ENCODE measurements at regions not wholly inside any gene's neighbourhood (a gene's known extent, or its start where the extent isn't known, plus 50 kb on each side); places are given as distances from the start of the nearest gene placed in this dataset.

DNA sequence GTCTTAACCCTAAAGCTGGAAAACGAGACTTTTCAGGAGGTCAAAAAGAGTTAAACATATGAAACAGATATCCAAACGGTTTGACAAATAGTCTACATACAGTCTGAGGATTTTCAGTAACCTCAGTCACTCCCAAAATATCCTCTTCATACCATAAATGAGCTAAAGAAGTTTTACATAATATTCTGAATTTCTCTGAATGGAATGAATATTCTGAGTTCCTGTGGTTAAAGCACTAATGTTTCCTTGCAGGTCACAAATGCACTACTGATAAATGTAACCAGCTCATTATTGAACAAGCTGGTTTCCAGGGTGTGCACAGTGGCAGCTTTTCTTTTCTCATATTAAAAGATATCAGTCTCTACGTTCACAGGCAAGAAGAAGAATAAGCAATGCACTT is 137.4 kb upstream of the POU1F1 start:
- no peak overlapping the region for H3K27ac ChIP-seq (ENCODE audit: insufficient read depth, low read length)
- H4K20me1 ChIP-seq (ENCODE audit: insufficient read depth, low read length), result no peaks in the 10 kb centered on the region
- H2AK5ac ChIP-seq (ENCODE audit: low read depth, low read length), result no peak overlapping the region
- no peak overlapping the region for H2AFZ ChIP-seq (replicated peaks; ENCODE audit: low read length, poor library complexity)
- H3K9ac ChIP-seq (ENCODE audit: low read depth, low read length), result no peak overlapping the region
- CTCF ChIA-PET, result no interaction called here
- H3K36me3 ChIP-seq (ENCODE audit: control insufficient read depth, insufficient read depth, low read length), result no peaks in the 10 kb centered on the region
- no peak overlapping the region for H4K5ac ChIP-seq (ENCODE audit: low read depth, low read length)
- no peak overlapping the region for H2BK5ac ChIP-seq (ENCODE audit: low read depth, low read length, poor library complexity, severe bottlenecking)
- H3K4me2 ChIP-seq (ENCODE audit: low read depth, low read length), result no peak overlapping the region
- H3K9me3 ChIP-seq (ENCODE audit: control insufficient read depth, insufficient read depth, low read length), result no peaks in the 10 kb centered on the region; the same call in 1 of the 2 replicates
- intact Hi-C loops (cut with micrococcal nuclease) (no loop called here), dilution Hi-C loops (cut with HindIII; ENCODE audit: low sequenced_read_pairs, unreplicated experiment) (no loop called here), in situ Hi-C loops (cut with MboI; ENCODE audit: low sequenced_read_pairs) (no loop called here)
- BruUV-seq (replicated peaks), result no TSS peak
- POLR2A ChIA-PET (ENCODE audit: unreplicated experiment), result no interaction called here
- H4K8ac ChIP-seq (ENCODE audit: low read depth in 2 of 2, low read length in 2 of 2), result no peak overlapping the region
- no peak for ATAC-seq (ENCODE audit: low read depth)
- no peak for DNase-seq
- H3K18ac ChIP-seq (ENCODE audit: low read depth, low read length), result no peak overlapping the region
- no peak overlapping the region for H3K56ac ChIP-seq (ENCODE audit: extremely low read depth, insufficient read depth, low read length)
- WGBS, 2 experiments (ENCODE audit: extremely low coverage in 2 of 2, insufficient read length in 1 of 2), result no CpG with 5 or more reads among the region's 3 CpGs
- H3K4me1 ChIP-seq (ENCODE audit: control insufficient read depth, insufficient read depth, low read length), result no peaks in the 10 kb centered on the region
- H2BK15ac ChIP-seq (ENCODE audit: low read depth, low read length), result no peak overlapping the region
- no peak overlapping the region for H2AK9ac ChIP-seq (replicated peaks; ENCODE audit: low read depth, low read length, poor library complexity)
- no peak for TF ChIP-seq MXI1 (IDR thresholded peaks at IDR 0.05; ENCODE audit: borderline replicate concordance, low read depth, low read length)
- TF ChIP-seq MAZ (IDR thresholded peaks at IDR 0.05; ENCODE audit: borderline replicate concordance, low read depth, low read length), result no peak
- TF ChIP-seq, protein P1, sequence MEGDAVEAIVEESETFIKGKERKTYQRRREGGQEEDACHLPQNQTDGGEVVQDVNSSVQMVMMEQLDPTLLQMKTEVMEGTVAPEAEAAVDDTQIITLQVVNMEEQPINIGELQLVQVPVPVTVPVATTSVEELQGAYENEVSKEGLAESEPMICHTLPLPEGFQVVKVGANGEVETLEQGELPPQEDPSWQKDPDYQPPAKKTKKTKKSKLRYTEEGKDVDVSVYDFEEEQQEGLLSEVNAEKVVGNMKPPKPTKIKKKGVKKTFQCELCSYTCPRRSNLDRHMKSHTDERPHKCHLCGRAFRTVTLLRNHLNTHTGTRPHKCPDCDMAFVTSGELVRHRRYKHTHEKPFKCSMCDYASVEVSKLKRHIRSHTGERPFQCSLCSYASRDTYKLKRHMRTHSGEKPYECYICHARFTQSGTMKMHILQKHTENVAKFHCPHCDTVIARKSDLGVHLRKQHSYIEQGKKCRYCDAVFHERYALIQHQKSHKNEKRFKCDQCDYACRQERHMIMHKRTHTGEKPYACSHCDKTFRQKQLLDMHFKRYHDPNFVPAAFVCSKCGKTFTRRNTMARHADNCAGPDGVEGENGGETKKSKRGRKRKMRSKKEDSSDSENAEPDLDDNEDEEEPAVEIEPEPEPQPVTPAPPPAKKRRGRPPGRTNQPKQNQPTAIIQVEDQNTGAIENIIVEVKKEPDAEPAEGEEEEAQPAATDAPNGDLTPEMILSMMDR (conservative IDR thresholded peaks at IDR 0.05; ENCODE audit: low read depth, low read length), result no peak
- no peak for TF ChIP-seq MAFK (IDR thresholded peaks at IDR 0.05; ENCODE audit: low read depth, low read length)
- TF ChIP-seq RAD21 (IDR thresholded peaks at IDR 0.05; ENCODE audit: low read length), result no peak
- TF ChIP-seq CEBPB (IDR thresholded peaks at IDR 0.05; ENCODE audit: low read depth, low read length), result no peak
- TF ChIP-seq USF2 (IDR thresholded peaks at IDR 0.05; ENCODE audit: low read depth, low read length), result no peak
- TF ChIP-seq FOS (IDR thresholded peaks at IDR 0.05; ENCODE audit: low read depth, low read length), result no peak
- TF ChIP-seq RFX5 (IDR thresholded peaks at IDR 0.05; ENCODE audit: low read depth, low read length), result no peak
- TF ChIP-seq SMC3 (IDR thresholded peaks at IDR 0.05; ENCODE audit: low read depth, low read length), result no peak
- TF ChIP-seq ELK1 (IDR thresholded peaks at IDR 0.05; ENCODE audit: borderline replicate concordance, low read depth, low read length), result no peak
- TF ChIP-seq BHLHE40 (IDR thresholded peaks at IDR 0.05; ENCODE audit: low read depth, low read length), result no peak
- TF ChIP-seq POLR2A (IDR thresholded peaks at IDR 0.05; ENCODE audit: low read depth, low read length), result no peak
- no peak for TF ChIP-seq RCOR1 (IDR thresholded peaks at IDR 0.05; ENCODE audit: insufficient replicate concordance, low read length)
- TF ChIP-seq CHD1 (IDR thresholded peaks at IDR 0.05; ENCODE audit: low read depth, low read length), result no peak
- no peak for TF ChIP-seq NFE2L2 (IDR thresholded peaks at IDR 0.05; ENCODE audit: low read depth, low read length)
- no peaks in the 10 kb centered on the region for H3K27me3 ChIP-seq (ENCODE audit: control insufficient read depth, insufficient read depth, low read length)
- no peak overlapping the region for H3K4me3 ChIP-seq (ENCODE audit: insufficient read depth, low read depth, low read length)
- H2BK20ac ChIP-seq (ENCODE audit: low read depth, low read length), result no peak overlapping the region
- H3K23ac ChIP-seq (ENCODE audit: low read depth, low read length), result no peak overlapping the region
- H3K9me1 ChIP-seq (ENCODE audit: insufficient read depth, low read length), result no peaks in the 10 kb centered on the region
- H3K14ac ChIP-seq (replicated peaks; ENCODE audit: low read depth, low read length), result no peak overlapping the region
- no peak overlapping the region for H4K91ac ChIP-seq (ENCODE audit: insufficient read depth, low read depth, low read length)
- no peaks in the 10 kb centered on the region for H3K79me1 ChIP-seq (ENCODE audit: low read depth in 1 of 2, low read length in 2 of 2)
- H2BK120ac ChIP-seq (ENCODE audit: low read depth, low read length), result no peak overlapping the region
- no peak overlapping the region for H3K4ac ChIP-seq (ENCODE audit: low read depth, low read length)

Measured in IMR-90 (cell line).